ENCODE measurements at regions not wholly inside any gene's neighbourhood (a gene's known extent, or its start where the extent isn't known, plus 50 kb on each side); places are given as distances from the start of the nearest gene placed in this dataset.

DNA sequence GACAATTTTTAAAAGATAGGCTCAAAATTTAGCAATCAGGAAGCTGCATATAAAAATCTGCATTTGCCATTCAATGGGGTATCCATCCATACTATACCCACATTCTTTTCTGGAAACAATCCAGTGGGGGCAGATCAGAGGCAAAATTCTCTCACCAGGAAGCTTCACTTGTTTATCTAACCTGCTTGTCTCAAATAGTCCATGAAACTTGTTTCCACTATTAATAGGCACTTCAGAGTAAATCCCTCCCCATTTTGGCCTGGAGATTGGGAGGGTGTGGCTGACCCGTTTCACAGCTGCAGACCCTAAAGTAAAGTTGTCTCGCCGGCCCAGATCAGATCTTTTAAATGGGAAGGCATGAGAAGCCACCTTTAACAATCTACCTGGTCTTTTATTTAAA is 139.4 kb upstream of the CPNE8 start:
- TF ChIP-seq SMC3 (conservative IDR thresholded peaks at IDR 0.05; ENCODE audit: insufficient read depth, low read depth, low read length) (no peak), SP1 (CRISPR knock-in tag; IDR thresholded peaks at IDR 0.05) (no peak), CTCF (IDR thresholded peaks at IDR 0.05 in 2 of 3, conservative IDR thresholded peaks at IDR 0.05 in 1 of 3; ENCODE audit: insufficient read depth in 2 of 3, low read depth in 1 of 3, low read length in 3 of 3) (no peak), NFIC (IDR thresholded peaks at IDR 0.05) (no peak), ZNF239 (CRISPR knock-in tag; IDR thresholded peaks at IDR 0.05) (no peak), PHB2 (IDR thresholded peaks at IDR 0.05; ENCODE audit: low read depth) (no peak), POLR2A (conservative IDR thresholded peaks at IDR 0.05) (no peak)
- TF ChIP-seq, protein P1, sequence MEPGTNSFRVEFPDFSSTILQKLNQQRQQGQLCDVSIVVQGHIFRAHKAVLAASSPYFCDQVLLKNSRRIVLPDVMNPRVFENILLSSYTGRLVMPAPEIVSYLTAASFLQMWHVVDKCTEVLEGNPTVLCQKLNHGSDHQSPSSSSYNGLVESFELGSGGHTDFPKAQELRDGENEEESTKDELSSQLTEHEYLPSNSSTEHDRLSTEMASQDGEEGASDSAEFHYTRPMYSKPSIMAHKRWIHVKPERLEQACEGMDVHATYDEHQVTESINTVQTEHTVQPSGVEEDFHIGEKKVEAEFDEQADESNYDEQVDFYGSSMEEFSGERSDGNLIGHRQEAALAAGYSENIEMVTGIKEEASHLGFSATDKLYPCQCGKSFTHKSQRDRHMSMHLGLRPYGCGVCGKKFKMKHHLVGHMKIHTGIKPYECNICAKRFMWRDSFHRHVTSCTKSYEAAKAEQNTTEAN (CRISPR knock-in tag; IDR thresholded peaks at IDR 0.05), result no peak

Data from K562 (cell line).